Glutamatergic neuron (in vitro differentiated cells): ENCODE measurements at regions not wholly inside any gene's neighbourhood (a gene's known extent, or its start where the extent isn't known, plus 50 kb on each side); places are given as distances from the start of the nearest gene placed in this dataset.
"Not testable (repeated sequence)": the region's sequence is repeated elsewhere in the genome, so short reads cannot be mapped to it uniquely, and the experiment has no call there.

Experiments used
- DNase-seq: peaks from one replicate; pipeline ENCODE4 v3.0.0; 2022
- H3K27ac Mint-ChIP-seq: one replicate; pipeline ENCODE4 v1.8.0; 2020; ENCODE audit warnings: mild to moderate bottlenecking, mixed read lengths, inconsistent platforms; ENCODE audit not compliant: unreplicated experiment
- H3K27me3 Mint-ChIP-seq: one replicate; pipeline ENCODE4 v1.8.0; 2020; ENCODE audit warnings: mild to moderate bottlenecking, moderate library complexity, mixed read lengths, inconsistent platforms; ENCODE audit not compliant: unreplicated experiment
- H3K36me3 Mint-ChIP-seq: one replicate; pipeline ENCODE4 v1.8.0; 2020; ENCODE audit warnings: mild to moderate bottlenecking, mixed read lengths, inconsistent platforms; ENCODE audit not compliant: unreplicated experiment
- H3K4me1 Mint-ChIP-seq: one replicate; pipeline ENCODE4 v1.8.0; 2020; ENCODE audit warnings: mild to moderate bottlenecking, low read depth, mixed read lengths, inconsistent platforms; ENCODE audit not compliant: unreplicated experiment
- H3K4me3 Mint-ChIP-seq: one replicate; pipeline ENCODE4 v1.8.0; 2020; ENCODE audit warnings: mild to moderate bottlenecking, mixed read lengths, inconsistent platforms; ENCODE audit not compliant: unreplicated experiment
- H3K9me3 Mint-ChIP-seq: one replicate; pipeline ENCODE4 v1.8.0; 2020; ENCODE audit warnings: mild to moderate bottlenecking, moderate library complexity, mixed read lengths, inconsistent platforms; ENCODE audit not compliant: unreplicated experiment
- TF ChIP-seq, protein P1 (sequence below): fragments of 200-600 bp; sonication (generic); IDR thresholded peaks from one replicate; pipeline ENCODE4 v1.5.0; 2021; ENCODE audit not compliant: partially characterized antibody, unreplicated experiment

DNA sequence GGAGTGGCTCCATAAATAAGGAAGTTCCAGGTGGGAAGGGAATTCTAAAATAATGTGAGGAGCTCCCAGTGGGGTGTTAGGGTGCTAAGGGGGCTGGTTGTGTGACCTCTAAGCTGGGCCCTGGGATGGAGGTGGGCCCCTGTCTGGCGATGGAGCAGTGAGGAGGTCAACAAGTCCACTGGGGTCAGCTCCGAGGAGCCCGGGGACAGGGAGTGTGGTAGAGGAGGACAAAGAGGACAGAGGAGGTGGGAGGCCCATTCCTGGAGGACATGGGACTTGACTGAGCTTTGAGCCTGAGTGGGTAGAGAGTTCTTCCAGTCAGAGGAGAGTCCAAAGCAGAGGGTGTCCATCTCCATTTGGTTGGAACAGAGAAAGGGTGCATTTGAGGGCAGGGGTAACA, 390.2 kb downstream of the TSHZ3 start:
- TF ChIP-seq, protein P1, sequence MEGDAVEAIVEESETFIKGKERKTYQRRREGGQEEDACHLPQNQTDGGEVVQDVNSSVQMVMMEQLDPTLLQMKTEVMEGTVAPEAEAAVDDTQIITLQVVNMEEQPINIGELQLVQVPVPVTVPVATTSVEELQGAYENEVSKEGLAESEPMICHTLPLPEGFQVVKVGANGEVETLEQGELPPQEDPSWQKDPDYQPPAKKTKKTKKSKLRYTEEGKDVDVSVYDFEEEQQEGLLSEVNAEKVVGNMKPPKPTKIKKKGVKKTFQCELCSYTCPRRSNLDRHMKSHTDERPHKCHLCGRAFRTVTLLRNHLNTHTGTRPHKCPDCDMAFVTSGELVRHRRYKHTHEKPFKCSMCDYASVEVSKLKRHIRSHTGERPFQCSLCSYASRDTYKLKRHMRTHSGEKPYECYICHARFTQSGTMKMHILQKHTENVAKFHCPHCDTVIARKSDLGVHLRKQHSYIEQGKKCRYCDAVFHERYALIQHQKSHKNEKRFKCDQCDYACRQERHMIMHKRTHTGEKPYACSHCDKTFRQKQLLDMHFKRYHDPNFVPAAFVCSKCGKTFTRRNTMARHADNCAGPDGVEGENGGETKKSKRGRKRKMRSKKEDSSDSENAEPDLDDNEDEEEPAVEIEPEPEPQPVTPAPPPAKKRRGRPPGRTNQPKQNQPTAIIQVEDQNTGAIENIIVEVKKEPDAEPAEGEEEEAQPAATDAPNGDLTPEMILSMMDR, result no peak
- peaks cover 5% of the 10 kb centered on the region for H3K36me3 Mint-ChIP-seq

DNA sequence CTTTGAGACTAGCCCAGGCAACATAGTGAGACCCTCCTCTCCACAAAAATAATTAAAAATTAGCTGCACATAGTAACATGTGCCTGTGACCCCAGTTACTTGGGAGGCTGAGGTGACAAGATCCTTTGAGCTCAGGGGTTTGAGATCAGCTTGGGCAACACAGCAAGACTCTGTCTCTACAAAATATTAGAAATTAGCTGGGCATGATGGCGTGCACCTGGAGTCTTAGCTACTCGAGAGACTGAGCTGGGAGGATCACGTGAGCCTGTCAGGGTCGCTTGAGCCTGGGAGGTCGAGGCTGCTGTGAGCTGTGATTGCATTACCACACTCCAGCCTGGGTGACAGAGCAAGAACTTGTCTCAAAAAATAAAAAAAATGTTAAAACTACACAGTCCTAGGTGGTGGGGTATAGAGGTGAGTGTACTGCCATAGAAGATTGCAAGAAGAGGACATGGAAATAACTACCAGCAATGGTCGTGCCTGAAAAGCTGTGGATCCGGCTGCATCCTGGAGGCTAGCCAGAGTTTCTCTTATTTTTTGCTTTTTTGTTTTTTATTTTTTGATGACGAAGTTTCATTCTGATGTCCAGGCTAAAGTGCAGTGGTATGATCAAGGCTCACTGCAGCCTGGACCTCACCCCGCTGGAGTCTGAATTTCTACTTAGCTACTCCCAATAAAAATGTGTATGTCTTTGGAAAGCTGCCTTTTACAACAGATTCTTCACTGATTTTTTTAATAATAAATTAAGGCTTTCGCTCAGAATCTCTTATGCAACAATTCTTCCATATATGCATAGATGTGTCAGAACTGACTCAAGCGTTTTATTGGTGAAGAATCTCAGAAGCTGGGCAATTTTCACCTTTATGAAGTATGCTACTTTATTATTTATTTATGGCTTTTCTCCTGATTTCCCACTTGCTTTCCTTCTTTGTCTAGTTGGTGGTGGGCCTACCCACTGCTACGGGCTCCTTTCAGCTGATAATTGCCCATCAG, 393.8 kb downstream of the TSHZ3 start:
- Mint-ChIP-seq H3K27ac (no peak overlapping the region), H3K27me3 (no peaks in the 10 kb centered on the region), H3K36me3 (no peaks in the 10 kb centered on the region), H3K4me3 (no peak overlapping the region), H3K9me3 (no peaks in the 10 kb centered on the region), H3K4me1 (no peaks in the 10 kb centered on the region)
- TF ChIP-seq, protein P1, result no peak
- no peak for DNase-seq

More for the DNA sequence above, 390.2 kb downstream of the TSHZ3 start:
- Mint-ChIP-seq H3K9me3 (no peaks in the 10 kb centered on the region), H3K27me3 (peaks cover 3% of the 10 kb centered on the region), H3K4me1 (no peaks in the 10 kb centered on the region), H3K27ac (no peak overlapping the region), H3K4me3 (no peak overlapping the region)
- DNase-seq, result no peak

DNA sequence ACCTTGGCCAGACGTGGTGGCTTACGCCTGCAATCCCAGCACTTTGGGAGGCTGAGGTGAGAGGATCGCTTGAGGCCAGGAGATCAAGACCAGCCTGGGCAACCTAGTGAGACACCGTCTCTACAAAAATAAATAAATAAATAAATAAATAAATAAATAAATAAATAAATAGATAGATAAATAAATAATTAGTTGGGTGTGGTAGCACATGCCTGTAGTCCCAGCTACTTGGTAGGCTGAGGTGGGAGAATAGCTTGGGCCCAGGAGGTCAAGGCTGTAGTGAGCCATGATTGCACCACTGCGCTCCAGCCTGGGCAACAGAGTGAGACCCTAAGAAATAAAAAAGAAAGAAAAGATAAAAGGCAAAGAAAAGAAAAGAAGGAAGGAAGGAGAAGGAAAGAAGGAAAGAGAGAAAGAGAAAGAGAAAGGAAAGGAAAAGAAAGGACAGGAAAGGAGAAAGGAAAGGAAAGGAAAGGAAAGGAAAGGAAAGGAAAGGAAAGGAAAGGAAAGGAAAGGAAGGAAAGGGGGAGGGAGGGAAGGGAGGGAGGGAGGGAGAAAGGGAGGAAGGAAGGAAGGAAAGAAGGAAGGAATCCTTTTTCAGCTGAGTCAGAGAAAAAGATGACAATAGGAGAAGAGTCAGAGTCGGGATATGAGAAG, 404.8 kb downstream of the TSHZ3 start:
- not testable (repeated sequence) for H3K27me3 Mint-ChIP-seq, H3K36me3 Mint-ChIP-seq, H3K9me3 Mint-ChIP-seq, H3K4me3 Mint-ChIP-seq, DNase-seq, H3K27ac Mint-ChIP-seq, H3K4me1 Mint-ChIP-seq

DNA sequence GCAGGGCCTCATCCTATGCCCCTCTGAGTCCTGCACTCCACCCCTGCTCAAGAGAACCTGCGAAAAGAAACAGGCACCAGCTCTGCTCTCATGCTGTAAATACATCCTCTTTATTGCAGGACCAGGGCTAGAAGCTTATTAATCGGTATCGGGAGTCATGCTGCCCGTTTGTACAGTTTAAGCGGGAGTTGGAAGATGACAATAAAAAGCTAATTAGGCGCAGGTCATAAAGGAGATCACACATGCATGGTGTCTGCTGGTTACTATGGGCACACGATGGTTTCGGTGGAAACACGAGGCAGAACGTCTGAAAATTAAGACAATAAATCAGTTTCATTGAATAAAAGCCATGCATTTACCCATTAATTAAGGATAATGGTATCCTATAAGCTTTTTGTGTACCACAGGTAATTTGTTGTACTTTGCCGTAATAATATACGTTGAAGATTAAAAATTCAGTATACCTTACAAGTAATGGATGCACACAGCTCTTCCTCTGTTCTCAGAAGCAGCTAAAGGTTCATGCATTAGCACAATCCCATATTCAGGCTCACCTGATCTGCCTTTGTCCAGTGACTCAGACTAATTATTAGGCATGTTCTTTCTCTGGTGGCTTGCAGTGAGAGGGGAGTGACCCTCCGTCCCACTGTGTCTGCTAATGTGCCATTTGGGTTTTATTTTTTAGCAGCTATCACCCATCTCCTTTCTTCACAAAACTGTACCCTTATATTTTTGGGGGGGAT, 406.0 kb downstream of the TSHZ3 start:
- TF ChIP-seq, protein P1, result no peak
- DNase-seq, result no peak
- Mint-ChIP-seq H3K9me3 (no peaks in the 10 kb centered on the region), H3K4me1 (no peaks in the 10 kb centered on the region), H3K27me3 (peaks cover 2% of the 10 kb centered on the region), H3K4me3 (no peak overlapping the region), H3K36me3 (no peaks in the 10 kb centered on the region), H3K27ac (no peak overlapping the region)

DNA sequence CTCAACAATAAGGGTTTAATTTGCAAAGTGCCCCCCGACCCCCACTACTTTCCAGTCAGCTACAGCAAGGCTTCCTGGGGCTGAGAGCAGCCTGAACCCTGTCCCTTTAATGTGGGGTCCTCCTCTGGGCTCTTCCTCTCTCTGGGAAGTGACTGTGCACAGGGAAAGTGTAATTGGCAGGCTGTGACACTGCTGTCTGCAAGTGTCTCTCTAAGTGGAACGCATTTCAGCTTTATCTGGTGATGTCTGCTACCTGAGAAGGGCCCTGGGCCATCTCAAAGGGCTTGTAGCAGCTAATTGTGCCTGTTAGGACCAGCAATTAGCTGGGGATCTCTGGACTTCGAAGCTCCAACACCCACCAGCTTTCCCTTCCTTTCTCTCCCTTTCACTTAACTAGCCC, 406.6 kb downstream of the TSHZ3 start:
- DNase-seq, result no peak
- H3K9me3 Mint-ChIP-seq, result no peaks in the 10 kb centered on the region
- no peak overlapping the region for H3K27ac Mint-ChIP-seq
- TF ChIP-seq, protein P1, result no peak
- H3K27me3 Mint-ChIP-seq, result peaks cover 2% of the 10 kb centered on the region
- no peak overlapping the region for H3K4me3 Mint-ChIP-seq
- no peaks in the 10 kb centered on the region for H3K36me3 Mint-ChIP-seq
- H3K4me1 Mint-ChIP-seq, result no peaks in the 10 kb centered on the region
